ENCODE measurements at regions not wholly inside any gene's neighbourhood (a gene's known extent, or its start where the extent isn't known, plus 50 kb on each side); places are given as distances from the start of the nearest gene placed in this dataset.

GRCh38 chr4:101724093-101724492 lies 66.4 kb upstream of the BANK1 start:
- Histone ChIP-seq H3K4me3 (no peak overlapping the region), H4K20me1 (replicated peaks; ENCODE audit: insufficient read depth) (no peaks in the 10 kb centered on the region), H3K79me2 (replicated peaks; ENCODE audit: insufficient read depth) (no peaks in the 10 kb centered on the region), H3K27me3 (ENCODE audit: insufficient read depth) (no peaks in the 10 kb centered on the region), H3K36me3 (ENCODE audit: insufficient read depth) (no peaks in the 10 kb centered on the region), H2AFZ (no peak overlapping the region), H3K4me2 (no peak overlapping the region), H3K9me2 (ENCODE audit: insufficient read depth) (no peaks in the 10 kb centered on the region), H3K27ac (ENCODE audit: low read depth) (no peak overlapping the region), H3F3A (replicated peaks; ENCODE audit: low read depth) (no peaks in the 10 kb centered on the region), H3K4me1 (ENCODE audit: insufficient read depth) (no peaks in the 10 kb centered on the region)
- no peak for DNase-seq (ENCODE audit: low spot score)
- H3K27ac Mint-ChIP-seq: no peak overlapping the region
- H3K36me3 Mint-ChIP-seq (ENCODE audit: low read depth): no peaks in the 10 kb centered on the region
- no peak overlapping the region for H3K4me3 Mint-ChIP-seq
- H3K27me3 Mint-ChIP-seq (ENCODE audit: insufficient read depth, low read depth, poor library complexity): no peaks in the 10 kb centered on the region
- H3K4me1 Mint-ChIP-seq: no peaks in the 10 kb centered on the region
- ATAC-seq: no peak
- no peak for TF ChIP-seq STAT1 (IDR thresholded peaks at IDR 0.05; ENCODE audit: unreplicated experiment)
- no peak for TF ChIP-seq POLR2AphosphoS5 (IDR thresholded peaks at IDR 0.05; ENCODE audit: low read depth)
- TF ChIP-seq CREB1 (CRISPR knock-in tag; IDR thresholded peaks at IDR 0.05; ENCODE audit: low read depth): no peak
- TF ChIP-seq ZNF114 (CRISPR knock-in tag; IDR thresholded peaks at IDR 0.05): no peak
- no peak for TF ChIP-seq ZNF462 (CRISPR knock-in tag; IDR thresholded peaks at IDR 0.05)
- TF ChIP-seq EZH2phosphoT487 (IDR thresholded peaks at IDR 0.05; ENCODE audit: unreplicated experiment): no peak
- TF ChIP-seq NANOG (IDR thresholded peaks at IDR 0.05; ENCODE audit: borderline replicate concordance): no peak
- no peak for TF ChIP-seq EZH2 (IDR thresholded peaks at IDR 0.05; ENCODE audit: low read depth, unreplicated experiment)
- H3K9me3 Mint-ChIP-seq: no peaks in the 10 kb centered on the region

GRCh38 chr4:101718810-101719209 lies 71.7 kb upstream of the BANK1 start:
- Mint-ChIP-seq H3K4me1 (no peaks in the 10 kb centered on the region), H3K27me3 (ENCODE audit: insufficient read depth, low read depth, poor library complexity) (no peaks in the 10 kb centered on the region)
- TF ChIP-seq STAT1 (IDR thresholded peaks at IDR 0.05; ENCODE audit: unreplicated experiment) (no peak), ZNF114 (CRISPR knock-in tag; IDR thresholded peaks at IDR 0.05) (no peak), REST (IDR thresholded peaks at IDR 0.05; ENCODE audit: unreplicated experiment) (no peak), CTCF (conservative IDR thresholded peaks at IDR 0.05; ENCODE audit: low read depth in 2 of 2) (no peak), EZH2phosphoT487 (IDR thresholded peaks at IDR 0.05; ENCODE audit: unreplicated experiment) (no peak)

More at GRCh38 chr4:101718810-101719209, 71.7 kb upstream of the BANK1 start:
- Mint-ChIP-seq H3K27ac (no peak overlapping the region), H3K9me3 (peaks cover 8% of the 10 kb centered on the region; the same call in 2 of the 3 replicates), H3K36me3 (ENCODE audit: low read depth) (no peaks in the 10 kb centered on the region), H3K4me3 (no peak overlapping the region)
- Histone ChIP-seq H3K27ac (ENCODE audit: low read depth) (no peak overlapping the region), H3F3A (replicated peaks; ENCODE audit: low read depth) (no peaks in the 10 kb centered on the region), H3K4me3 (no peak overlapping the region), H3K9me2 (ENCODE audit: insufficient read depth) (no peaks in the 10 kb centered on the region), H3K36me3 (ENCODE audit: insufficient read depth) (no peaks in the 10 kb centered on the region), H3K4me2 (no peak overlapping the region), H2AFZ (no peak overlapping the region), H3K27me3 (ENCODE audit: insufficient read depth) (no peaks in the 10 kb centered on the region), H3K79me2 (replicated peaks; ENCODE audit: insufficient read depth) (no peaks in the 10 kb centered on the region), H4K20me1 (replicated peaks; ENCODE audit: insufficient read depth) (no peaks in the 10 kb centered on the region), H3K4me1 (ENCODE audit: insufficient read depth) (no peaks in the 10 kb centered on the region)
- ATAC-seq (no peak), DNase-seq (ENCODE audit: low spot score) (no peak)

Measured in GM23338 (cell line).